NCI-H748 (cell line): ENCODE measurements at regions not wholly inside any gene's neighbourhood (a gene's known extent, or its start where the extent isn't known, plus 50 kb on each side); places are given as distances from the start of the nearest gene placed in this dataset.
A peak's percentile ranks its signal among the peaks of the same experiment; 100 is the strongest.

Source experiments
- DNase-seq: peaks from one replicate; lab custom pipeline; 2025; ENCODE audit not compliant: unreplicated experiment; lab: John Stamatoyannopoulos, UW

GRCh38 chr20:50257860-50258259 is 67.2 kb downstream of the CEBPB start:
- no peak for DNase-seq

GRCh38 chr20:50258790-50259483 is 68.3 kb downstream of the CEBPB start:
- no peak for DNase-seq

GRCh38 chr20:50259705-50260478 is 69.3 kb downstream of the CEBPB start:
- DNase-seq, result no peak

GRCh38 chr20:50260479-50261221 is 70.0 kb downstream of the CEBPB start:
- no peak for DNase-seq

- no peak for DNase-seq
Measured at GRCh38 chr20:50261471-50262212, 71.0 kb downstream of the CEBPB start.

GRCh38 chr20:50263831-50264230 is 73.2 kb downstream of the CEBPB start:
- DNase-seq, result no peak

- no peak for DNase-seq
Measured at GRCh38 chr20:50264534-50265145, 74.0 kb downstream of the CEBPB start.

GRCh38 chr20:50265245-50265946 is 74.8 kb downstream of the CEBPB start:
- no peak for DNase-seq

GRCh38 chr20:50266293-50267040 is 75.8 kb downstream of the CEBPB start:
- no peak for DNase-seq

- peak; percentile 25 for DNase-seq
Measured at GRCh38 chr20:50267041-50267865, 76.6 kb downstream of the CEBPB start.

GRCh38 chr20:50267866-50268219 is 77.2 kb downstream of the CEBPB start:
- DNase-seq, result no peak

GRCh38 chr20:50269091-50270033 is 78.7 kb downstream of the CEBPB start:
- no peak for DNase-seq

- DNase-seq, result no peak
Measured at GRCh38 chr20:50270034-50270395, 79.4 kb downstream of the CEBPB start.

- no peak for DNase-seq
Measured at GRCh38 chr20:50270569-50270968, 79.9 kb downstream of the CEBPB start.

GRCh38 chr20:50271176-50271575 is 80.5 kb downstream of the CEBPB start:
- DNase-seq, result no peak

GRCh38 chr20:50271612-50272011 is 81.0 kb downstream of the CEBPB start:
- no peak for DNase-seq

GRCh38 chr20:50272030-50272723 is 81.5 kb downstream of the CEBPB start:
- no peak for DNase-seq
